ENCODE measurements at regions not wholly inside any gene's neighbourhood (a gene's known extent, or its start where the extent isn't known, plus 50 kb on each side); places are given as distances from the start of the nearest gene placed in this dataset.
A peak's percentile ranks its signal among the peaks of the same experiment; 100 is the strongest.

- TF ChIP-seq CTCF (IDR thresholded peaks at IDR 0.05; ENCODE audit: unreplicated experiment in 3 of 3): no peak
- no peaks in the 10 kb centered on the region for H3K9me3 Mint-ChIP-seq
- H3K4me1 Mint-ChIP-seq: peaks cover 46% of the 10 kb centered on the region
- H3K4me3 Mint-ChIP-seq: no peak overlapping the region
- no peak overlapping the region for H3K27ac Mint-ChIP-seq
- H3K36me3 Mint-ChIP-seq (ENCODE audit: low read depth): no peaks in the 10 kb centered on the region
- peaks cover 11% of the 10 kb centered on the region for H3K27me3 Mint-ChIP-seq (ENCODE audit: low read depth)
These were observed 95.3 kb downstream of the NAV1 start for GRCh38 chr1:201634261-201634660.

GRCh38 chr1:201636097-201636496, 97.2 kb downstream of the NAV1 start:
- H3K36me3 Mint-ChIP-seq (ENCODE audit: low read depth): no peaks in the 10 kb centered on the region
- H3K27me3 Mint-ChIP-seq (ENCODE audit: low read depth): peaks cover 11% of the 10 kb centered on the region
- no peaks in the 10 kb centered on the region for H3K9me3 Mint-ChIP-seq
- H3K4me3 Mint-ChIP-seq: no peak overlapping the region
- no peak overlapping the region for H3K27ac Mint-ChIP-seq
- H3K4me1 Mint-ChIP-seq: peaks cover 62% of the 10 kb centered on the region
- no peak for TF ChIP-seq CTCF (IDR thresholded peaks at IDR 0.05; ENCODE audit: unreplicated experiment in 3 of 3)

- Mint-ChIP-seq H3K36me3 (ENCODE audit: low read depth) (no peaks in the 10 kb centered on the region), H3K27me3 (ENCODE audit: low read depth) (peaks cover 11% of the 10 kb centered on the region), H3K9me3 (no peaks in the 10 kb centered on the region), H3K4me3 (no peak overlapping the region), H3K27ac (no peak overlapping the region), H3K4me1 (peaks cover 65% of the 10 kb centered on the region)
- no peak for TF ChIP-seq CTCF (IDR thresholded peaks at IDR 0.05; ENCODE audit: unreplicated experiment in 3 of 3)
These were observed 97.6 kb downstream of the NAV1 start for GRCh38 chr1:201636510-201636971.

GRCh38 chr1:201637282-201638079, 98.6 kb downstream of the NAV1 start:
- Mint-ChIP-seq H3K27ac (no peak overlapping the region), H3K36me3 (ENCODE audit: low read depth) (no peaks in the 10 kb centered on the region), H3K4me3 (no peak overlapping the region), H3K4me1 (peaks cover 65% of the 10 kb centered on the region), H3K27me3 (ENCODE audit: low read depth) (peaks cover 8% of the 10 kb centered on the region), H3K9me3 (no peaks in the 10 kb centered on the region)
- TF ChIP-seq CTCF (IDR thresholded peaks at IDR 0.05; ENCODE audit: unreplicated experiment in 3 of 3): no peak

GRCh38 chr1:201639391-201639790, 100.5 kb downstream of the NAV1 start:
- Mint-ChIP-seq H3K9me3 (no peaks in the 10 kb centered on the region), H3K4me3 (no peak overlapping the region), H3K4me1 (peaks cover 58% of the 10 kb centered on the region), H3K27me3 (ENCODE audit: low read depth) (peaks cover 9% of the 10 kb centered on the region), H3K27ac (peak overlapping the region in 1 of 3 experiments; percentile 60), H3K36me3 (ENCODE audit: low read depth) (no peaks in the 10 kb centered on the region)
- no peak for TF ChIP-seq CTCF (IDR thresholded peaks at IDR 0.05; ENCODE audit: unreplicated experiment in 3 of 3)

- Mint-ChIP-seq H3K27me3 (ENCODE audit: low read depth) (peaks cover 12% of the 10 kb centered on the region), H3K4me3 (no peak overlapping the region), H3K9me3 (no peaks in the 10 kb centered on the region), H3K27ac (peak overlapping the region in 2 of 3 experiments; percentile 17 to 60), H3K4me1 (peaks cover 57% of the 10 kb centered on the region), H3K36me3 (ENCODE audit: low read depth) (no peaks in the 10 kb centered on the region)
- no peak for TF ChIP-seq CTCF (IDR thresholded peaks at IDR 0.05; ENCODE audit: unreplicated experiment in 3 of 3)
These were observed 100.9 kb downstream of the NAV1 start for GRCh38 chr1:201639826-201640225.
